GM12873 (cell line): ENCODE measurements at regions not wholly inside any gene's neighbourhood (a gene's known extent, or its start where the extent isn't known, plus 50 kb on each side); places are given as distances from the start of the nearest gene placed in this dataset.

Experiments
- TF ChIP-seq, protein P1 (sequence below): IDR thresholded peaks from 2 replicates; pipeline ENCODE4 v1.5.1; 2012; ENCODE audit warnings: low read depth, mild to moderate bottlenecking, moderate library complexity, low read length, control low read depth; ENCODE audit not compliant: insufficient read depth; ENCODE audit errors: missing control alignments

DNA sequence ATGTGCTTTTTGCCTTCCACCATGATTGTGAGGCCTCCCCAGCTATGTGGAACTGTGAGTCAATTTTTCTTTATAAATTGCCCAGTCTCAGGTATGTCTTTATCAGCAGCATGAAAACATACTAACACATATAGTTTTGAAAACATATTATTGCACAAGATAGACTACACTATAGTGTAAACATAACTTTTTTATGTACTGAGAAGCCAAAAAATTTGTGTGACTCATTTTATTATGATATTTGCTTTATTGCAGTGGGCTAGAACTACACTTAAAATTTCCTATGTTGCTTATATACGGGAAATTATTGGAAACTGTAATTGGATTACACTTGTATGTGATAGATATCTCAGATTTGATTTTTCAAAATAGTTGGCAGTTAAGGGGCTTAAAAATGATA is 885.5 kb upstream of the FBXO33 start:
- TF ChIP-seq, protein P1, sequence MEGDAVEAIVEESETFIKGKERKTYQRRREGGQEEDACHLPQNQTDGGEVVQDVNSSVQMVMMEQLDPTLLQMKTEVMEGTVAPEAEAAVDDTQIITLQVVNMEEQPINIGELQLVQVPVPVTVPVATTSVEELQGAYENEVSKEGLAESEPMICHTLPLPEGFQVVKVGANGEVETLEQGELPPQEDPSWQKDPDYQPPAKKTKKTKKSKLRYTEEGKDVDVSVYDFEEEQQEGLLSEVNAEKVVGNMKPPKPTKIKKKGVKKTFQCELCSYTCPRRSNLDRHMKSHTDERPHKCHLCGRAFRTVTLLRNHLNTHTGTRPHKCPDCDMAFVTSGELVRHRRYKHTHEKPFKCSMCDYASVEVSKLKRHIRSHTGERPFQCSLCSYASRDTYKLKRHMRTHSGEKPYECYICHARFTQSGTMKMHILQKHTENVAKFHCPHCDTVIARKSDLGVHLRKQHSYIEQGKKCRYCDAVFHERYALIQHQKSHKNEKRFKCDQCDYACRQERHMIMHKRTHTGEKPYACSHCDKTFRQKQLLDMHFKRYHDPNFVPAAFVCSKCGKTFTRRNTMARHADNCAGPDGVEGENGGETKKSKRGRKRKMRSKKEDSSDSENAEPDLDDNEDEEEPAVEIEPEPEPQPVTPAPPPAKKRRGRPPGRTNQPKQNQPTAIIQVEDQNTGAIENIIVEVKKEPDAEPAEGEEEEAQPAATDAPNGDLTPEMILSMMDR = no peak

DNA sequence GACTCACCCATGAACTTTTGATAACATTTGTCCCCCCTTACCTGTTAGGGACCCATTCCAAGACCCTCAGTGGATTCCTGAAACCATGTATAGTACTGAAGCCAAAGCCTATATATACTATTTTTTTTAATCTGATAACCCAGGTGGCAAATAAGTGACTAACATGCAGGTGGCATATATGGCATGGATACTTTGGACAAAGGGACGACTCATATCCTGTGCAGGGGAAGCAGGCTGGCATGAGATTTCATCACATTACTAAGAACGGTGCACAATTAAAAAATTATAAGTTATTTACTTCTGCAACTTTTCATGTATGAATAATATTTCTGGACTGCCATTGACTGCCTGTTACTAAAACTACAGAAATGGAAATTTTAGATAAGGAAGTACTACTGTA is 880.1 kb upstream of the FBXO33 start:
- TF ChIP-seq, protein P1 = no peak

DNA sequence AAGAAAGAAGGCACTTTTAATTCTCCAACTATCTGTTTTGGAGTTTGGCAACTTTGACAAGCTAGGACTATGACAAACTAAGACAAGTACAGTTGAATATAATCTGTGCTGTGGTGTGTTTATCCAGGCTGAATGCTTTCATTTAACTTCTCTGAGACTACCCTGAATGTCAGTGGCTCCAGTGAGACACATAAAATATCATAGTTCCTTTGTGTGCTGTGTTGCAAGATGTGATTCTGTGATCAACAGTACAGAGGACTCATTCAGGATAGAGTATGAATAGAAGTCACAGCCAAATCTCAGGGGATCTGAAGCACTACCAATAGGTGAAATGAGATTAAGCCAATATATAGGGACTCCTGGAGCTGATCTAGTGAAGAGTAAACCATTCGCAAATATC is 876.9 kb upstream of the FBXO33 start:
- TF ChIP-seq, protein P1 = no peak

DNA sequence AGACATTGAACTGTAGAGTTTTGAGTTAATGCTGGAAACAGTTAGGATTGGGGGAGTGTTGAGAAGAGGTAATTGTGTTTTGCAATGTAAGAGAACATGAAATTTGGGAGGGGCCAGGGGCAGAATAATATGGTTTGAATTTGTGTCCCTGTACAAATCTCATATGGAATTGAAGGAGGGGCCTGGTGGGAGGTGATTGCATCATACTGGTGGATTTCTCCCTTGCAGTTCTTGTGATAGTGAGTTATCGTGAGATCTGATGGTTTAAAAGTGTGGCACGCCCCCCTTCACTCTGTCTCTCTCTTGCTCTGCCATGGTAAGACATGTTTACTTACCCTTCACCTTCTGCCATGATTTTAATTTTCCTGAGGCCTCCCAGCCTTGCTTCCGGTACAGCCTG is 876.0 kb upstream of the FBXO33 start:
- TF ChIP-seq, protein P1 = no peak

DNA sequence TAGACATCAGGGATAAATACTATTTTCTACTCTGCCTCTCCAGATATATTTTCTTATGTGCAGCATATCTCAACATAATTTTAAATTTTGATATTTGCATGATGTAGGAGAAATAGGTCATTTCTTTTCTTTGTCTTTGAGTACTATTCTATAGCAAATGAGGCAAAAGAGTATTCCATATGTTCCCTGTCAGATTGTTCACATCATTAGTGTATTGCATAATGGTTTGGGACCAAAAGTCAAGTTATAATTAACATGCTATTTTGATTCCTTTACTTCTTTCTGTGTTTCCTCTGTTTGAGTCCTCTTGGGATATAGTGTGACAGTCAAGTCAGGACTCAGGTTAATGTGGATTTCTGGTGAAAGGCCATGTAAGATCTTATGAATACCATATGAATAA is 864.6 kb upstream of the FBXO33 start:
- TF ChIP-seq, protein P1 = no peak

DNA sequence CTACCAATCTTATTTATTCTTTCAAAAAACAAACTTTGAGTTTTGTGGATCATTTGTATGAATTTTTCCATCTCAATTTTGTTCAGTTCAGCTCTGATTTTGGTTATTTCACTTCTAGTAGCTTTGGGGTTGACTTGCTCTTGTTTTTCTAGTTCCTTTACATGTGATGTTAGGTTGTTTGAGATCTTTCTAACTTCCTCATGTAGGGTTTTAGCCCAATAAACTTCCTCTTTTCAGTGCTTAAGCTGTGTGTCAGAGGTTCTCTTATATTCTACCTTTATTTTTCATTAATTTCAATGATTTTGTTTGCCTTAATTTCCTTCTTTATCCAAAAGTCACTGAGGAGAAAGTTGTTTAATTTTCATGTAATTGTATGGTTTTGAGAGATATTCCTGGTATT is 860.4 kb upstream of the FBXO33 start:
- TF ChIP-seq, protein P1 = no peak

DNA sequence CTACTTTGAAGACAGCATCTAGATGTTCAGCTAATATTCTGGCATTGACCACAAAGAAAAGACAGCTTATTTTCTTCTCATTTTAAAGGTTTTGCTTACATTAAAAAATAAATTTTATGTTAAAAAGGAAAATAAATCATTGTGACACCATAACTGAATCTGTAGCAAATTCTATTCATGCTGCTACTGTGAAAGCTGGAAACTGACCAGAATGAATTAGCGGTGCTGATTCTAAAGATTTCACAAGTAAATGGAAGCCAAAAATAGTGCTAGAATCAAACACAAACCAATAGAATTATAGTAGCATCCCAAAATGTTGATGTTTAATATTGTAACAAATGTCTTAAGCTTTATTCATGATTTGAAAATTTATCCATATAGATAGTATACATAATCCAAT is 850.0 kb upstream of the FBXO33 start:
- TF ChIP-seq, protein P1 = no peak
